ENCODE measurements at regions not wholly inside any gene's neighbourhood (a gene's known extent, or its start where the extent isn't known, plus 50 kb on each side); places are given as distances from the start of the nearest gene placed in this dataset.
"Not testable (repeated sequence)": the region's sequence is repeated elsewhere in the genome, so short reads cannot be mapped to it uniquely, and the experiment has no call there.

- Histone ChIP-seq H3K4me3 (ENCODE audit: low read length) (no peak overlapping the region), H3K36me3 (ENCODE audit: insufficient read depth, low read length) (no peaks in the 10 kb centered on the region)
Observed at GRCh38 chr12:80031229-80031628, 68.1 kb upstream of the OTOGL start.

GRCh38 chr12:80025638-80026037 lies 73.7 kb upstream of the OTOGL start:
- Histone ChIP-seq H3K9ac (ENCODE audit: low read length) (no peak overlapping the region), H3K36me3 (ENCODE audit: insufficient read depth, low read length) (no peaks in the 10 kb centered on the region), H3K4me3 (ENCODE audit: low read length) (no peak overlapping the region), H3K27me3 (ENCODE audit: low read length) (no peaks in the 10 kb centered on the region), H3K9me2 (replicated peaks; ENCODE audit: insufficient read depth, low read length) (no peaks in the 10 kb centered on the region), H3K9me3 (ENCODE audit: low read length) (no peaks in the 10 kb centered on the region), H3K4me2 (ENCODE audit: low read depth, low read length, poor library complexity, severe bottlenecking) (no peak overlapping the region), H3K79me2 (ENCODE audit: low read length) (no peaks in the 10 kb centered on the region), H2AFZ (ENCODE audit: low read length) (no peak overlapping the region), H3K27ac (ENCODE audit: low read length) (no peak overlapping the region), H4K20me1 (ENCODE audit: insufficient read depth, low read depth, low read length) (no peaks in the 10 kb centered on the region), H3K4me1 (ENCODE audit: low read length) (no peaks in the 10 kb centered on the region)
- DNase-seq, result no peak

More at GRCh38 chr12:80031229-80031628, 68.1 kb upstream of the OTOGL start:
- Histone ChIP-seq H3K4me2 (ENCODE audit: low read depth, low read length, poor library complexity, severe bottlenecking) (no peak overlapping the region), H3K27me3 (ENCODE audit: low read length) (no peaks in the 10 kb centered on the region), H3K4me1 (ENCODE audit: low read length) (no peaks in the 10 kb centered on the region), H4K20me1 (ENCODE audit: insufficient read depth, low read depth, low read length) (no peaks in the 10 kb centered on the region), H3K9me2 (replicated peaks; ENCODE audit: insufficient read depth, low read length) (no peaks in the 10 kb centered on the region), H3K79me2 (ENCODE audit: low read length) (no peaks in the 10 kb centered on the region), H3K9me3 (ENCODE audit: low read length) (no peaks in the 10 kb centered on the region), H2AFZ (ENCODE audit: low read length) (no peak overlapping the region), H3K27ac (ENCODE audit: low read length) (no peak overlapping the region), H3K9ac (ENCODE audit: low read length) (no peak overlapping the region)
- DNase-seq, result no peak

GRCh38 chr12:80019691-80020090 lies 79.6 kb upstream of the OTOGL start:
- Histone ChIP-seq H3K9me3 (ENCODE audit: low read length) (no peaks in the 10 kb centered on the region), H3K9ac (ENCODE audit: low read length) (no peak overlapping the region)

GRCh38 chr12:80018119-80018518 lies 81.2 kb upstream of the OTOGL start:
- no peak overlapping the region for H3K27ac ChIP-seq (ENCODE audit: low read length)
- H3K4me1 ChIP-seq (ENCODE audit: low read length), result no peaks in the 10 kb centered on the region
- no peak overlapping the region for H3K9ac ChIP-seq (ENCODE audit: low read length)
- H4K20me1 ChIP-seq (ENCODE audit: insufficient read depth, low read depth, low read length), result no peaks in the 10 kb centered on the region
- H3K4me3 ChIP-seq (ENCODE audit: low read length), result no peak overlapping the region
- H3K27me3 ChIP-seq (ENCODE audit: low read length), result no peaks in the 10 kb centered on the region
- no peak overlapping the region for H2AFZ ChIP-seq (ENCODE audit: low read length)
- H3K4me2 ChIP-seq (ENCODE audit: low read depth, low read length, poor library complexity, severe bottlenecking), result no peak overlapping the region
- H3K79me2 ChIP-seq (ENCODE audit: low read length), result no peaks in the 10 kb centered on the region
- DNase-seq, result no peak
- H3K36me3 ChIP-seq (ENCODE audit: insufficient read depth, low read length), result no peaks in the 10 kb centered on the region
- no peaks in the 10 kb centered on the region for H3K9me3 ChIP-seq (ENCODE audit: low read length)
- no peaks in the 10 kb centered on the region for H3K9me2 ChIP-seq (replicated peaks; ENCODE audit: insufficient read depth, low read length)

More at GRCh38 chr12:80019691-80020090, 79.6 kb upstream of the OTOGL start:
- H3K36me3 ChIP-seq (ENCODE audit: insufficient read depth, low read length), result no peaks in the 10 kb centered on the region
- H3K27me3 ChIP-seq (ENCODE audit: low read length), result no peaks in the 10 kb centered on the region
- no peak overlapping the region for H2AFZ ChIP-seq (ENCODE audit: low read length)
- H3K79me2 ChIP-seq (ENCODE audit: low read length), result no peaks in the 10 kb centered on the region
- no peak for DNase-seq
- H3K4me1 ChIP-seq (ENCODE audit: low read length), result no peaks in the 10 kb centered on the region
- H3K27ac ChIP-seq (ENCODE audit: low read length), result no peak overlapping the region
- no peaks in the 10 kb centered on the region for H3K9me2 ChIP-seq (replicated peaks; ENCODE audit: insufficient read depth, low read length)
- no peak overlapping the region for H3K4me2 ChIP-seq (ENCODE audit: low read depth, low read length, poor library complexity, severe bottlenecking)
- no peak overlapping the region for H3K4me3 ChIP-seq (ENCODE audit: low read length)
- no peaks in the 10 kb centered on the region for H4K20me1 ChIP-seq (ENCODE audit: insufficient read depth, low read depth, low read length)

- Histone ChIP-seq H4K20me1 (ENCODE audit: insufficient read depth, low read depth, low read length) (no peaks in the 10 kb centered on the region), H3K79me2 (ENCODE audit: low read length) (no peaks in the 10 kb centered on the region), H3K36me3 (ENCODE audit: insufficient read depth, low read length) (no peaks in the 10 kb centered on the region), H3K27ac (ENCODE audit: low read length) (no peak overlapping the region), H3K9me2 (replicated peaks; ENCODE audit: insufficient read depth, low read length) (no peaks in the 10 kb centered on the region), H3K4me2 (ENCODE audit: low read depth, low read length, poor library complexity, severe bottlenecking) (no peak overlapping the region), H3K4me1 (ENCODE audit: low read length) (no peaks in the 10 kb centered on the region), H3K9me3 (ENCODE audit: low read length) (no peaks in the 10 kb centered on the region), H3K4me3 (ENCODE audit: low read length) (no peak overlapping the region), H3K27me3 (ENCODE audit: low read length) (no peaks in the 10 kb centered on the region), H2AFZ (ENCODE audit: low read length) (no peak overlapping the region), H3K9ac (ENCODE audit: low read length) (no peak overlapping the region)
- no peak for DNase-seq
Observed at GRCh38 chr12:80017261-80017870, 82.0 kb upstream of the OTOGL start.

- no peak overlapping the region for H3K27ac ChIP-seq (ENCODE audit: low read length)
- no peak overlapping the region for H3K9ac ChIP-seq (ENCODE audit: low read length)
- no peaks in the 10 kb centered on the region for H3K27me3 ChIP-seq (ENCODE audit: low read length)
- no peaks in the 10 kb centered on the region for H3K9me2 ChIP-seq (replicated peaks; ENCODE audit: insufficient read depth, low read length)
- no peaks in the 10 kb centered on the region for H3K79me2 ChIP-seq (ENCODE audit: low read length)
- H4K20me1 ChIP-seq (ENCODE audit: insufficient read depth, low read depth, low read length), result no peaks in the 10 kb centered on the region
- H3K36me3 ChIP-seq (ENCODE audit: insufficient read depth, low read length), result no peaks in the 10 kb centered on the region
- H3K4me1 ChIP-seq (ENCODE audit: low read length), result no peaks in the 10 kb centered on the region
- no peak overlapping the region for H3K4me3 ChIP-seq (ENCODE audit: low read length)
- DNase-seq, result no peak
- H2AFZ ChIP-seq (ENCODE audit: low read length), result no peak overlapping the region
- H3K9me3 ChIP-seq (ENCODE audit: low read length), result no peaks in the 10 kb centered on the region
- H3K4me2 ChIP-seq (ENCODE audit: low read depth, low read length, poor library complexity, severe bottlenecking), result no peak overlapping the region
Observed at GRCh38 chr12:80016684-80017083, 81.8 kb upstream of the PPP1R12A start.

- no peaks in the 10 kb centered on the region for H3K9me3 ChIP-seq (ENCODE audit: low read length)
- no peak overlapping the region for H3K27ac ChIP-seq (ENCODE audit: low read length)
- DNase-seq, result no peak
- no peaks in the 10 kb centered on the region for H3K27me3 ChIP-seq (ENCODE audit: low read length)
- H3K36me3 ChIP-seq (ENCODE audit: insufficient read depth, low read length), result no peaks in the 10 kb centered on the region
- H3K4me3 ChIP-seq (ENCODE audit: low read length), result no peak overlapping the region
- H4K20me1 ChIP-seq (ENCODE audit: insufficient read depth, low read depth, low read length), result no peaks in the 10 kb centered on the region
- H3K4me1 ChIP-seq (ENCODE audit: low read length), result no peaks in the 10 kb centered on the region
- H3K79me2 ChIP-seq (ENCODE audit: low read length), result no peaks in the 10 kb centered on the region
- 0 out of 2 replicates have a peak overlapping the region, but pooled peaks have one; percentile 41 for H2AFZ ChIP-seq (ENCODE audit: low read length)
- H3K4me2 ChIP-seq (ENCODE audit: low read depth, low read length, poor library complexity, severe bottlenecking), result peak overlapping the region; percentile 27
- no peaks in the 10 kb centered on the region for H3K9me2 ChIP-seq (replicated peaks; ENCODE audit: insufficient read depth, low read length)
- no peak overlapping the region for H3K9ac ChIP-seq (ENCODE audit: low read length)
Observed at GRCh38 chr12:80015660-80016059, 80.8 kb upstream of the PPP1R12A start.

GRCh38 chr12:80003744-80004143 lies 68.8 kb upstream of the PPP1R12A start:
- not testable (repeated sequence) for H3K27me3 ChIP-seq (ENCODE audit: low read length); H3K4me2 ChIP-seq (ENCODE audit: low read depth, low read length, poor library complexity, severe bottlenecking); H3K79me2 ChIP-seq (ENCODE audit: low read length)

More at GRCh38 chr12:80003744-80004143, 68.8 kb upstream of the PPP1R12A start:
- H3K36me3 ChIP-seq (ENCODE audit: insufficient read depth, low read length); H3K9me2 ChIP-seq (replicated peaks; ENCODE audit: insufficient read depth, low read length); H2AFZ ChIP-seq (ENCODE audit: low read length); H3K9me3 ChIP-seq (ENCODE audit: low read length); H4K20me1 ChIP-seq (ENCODE audit: insufficient read depth, low read depth, low read length); H3K4me1 ChIP-seq (ENCODE audit: low read length); DNase-seq; H3K27ac ChIP-seq (ENCODE audit: low read length); H3K9ac ChIP-seq (ENCODE audit: low read length); H3K4me3 ChIP-seq (ENCODE audit: low read length): not testable (repeated sequence)
